ENCODE measurements at regions not wholly inside any gene's neighbourhood (a gene's known extent, or its start where the extent isn't known, plus 50 kb on each side); places are given as distances from the start of the nearest gene placed in this dataset.

GRCh38 chr2:196500686-196501431, 138.7 kb upstream of the CCDC150 start:
- H3K4me1 Mint-ChIP-seq, result peaks cover 4 to 11% of the 10 kb centered on the region in 2 experiments; a peak in 2 of 4 replicates
- H4K8ac ChIP-seq (replicated peaks; ENCODE audit: insufficient read length, low read depth, low read length), result no peak overlapping the region
- no peak overlapping the region for H2BK120ac ChIP-seq (ENCODE audit: low read depth, low read length, poor library complexity, severe bottlenecking)
- H3K4me3 Mint-ChIP-seq, result no peak overlapping the region
- H4K91ac ChIP-seq (ENCODE audit: insufficient read length, low read depth, low read length), result no peak overlapping the region
- H3K79me2 ChIP-seq (ENCODE audit: insufficient read depth, low read length), result no peaks in the 10 kb centered on the region
- no peaks in the 10 kb centered on the region for H3K27me3 ChIP-seq (ENCODE audit: insufficient read depth, low read length)
- peaks cover 10 to 21% (median 12%) of the 10 kb centered on the region in 3 experiments; a peak in 6 of 7 replicates for H3K36me3 Mint-ChIP-seq (ENCODE audit: insufficient read depth in 1 of 3, low read depth in 3 of 3)
- no peaks in the 10 kb centered on the region for H3K23me2 ChIP-seq (ENCODE audit: insufficient read length, low read depth, low read length, poor library complexity, severe bottlenecking)
- no peak overlapping the region for H2BK20ac ChIP-seq (ENCODE audit: low read depth, low read length, poor library complexity, severe bottlenecking)
- H2BK15ac ChIP-seq (ENCODE audit: low read depth, low read length), result no peak overlapping the region
- no peaks in the 10 kb centered on the region for H3K9me3 ChIP-seq (ENCODE audit: control insufficient read depth, low read depth, low read length)
- no peak overlapping the region for H2BK5ac ChIP-seq (ENCODE audit: insufficient read length, low read length)
- no peak overlapping the region for H3K4ac ChIP-seq (ENCODE audit: low read depth, low read length)
- no peak overlapping the region for H4K5ac ChIP-seq (ENCODE audit: insufficient read length, low read depth, low read length)
- no peak overlapping the region for H3K18ac ChIP-seq (ENCODE audit: insufficient read length, low read depth, low read length)
- H3K56ac ChIP-seq (ENCODE audit: insufficient read length, low read depth, low read length), result no peak overlapping the region
- H4K20me1 ChIP-seq (ENCODE audit: control insufficient read depth, insufficient read depth, insufficient read length), result no peaks in the 10 kb centered on the region
- H2AK5ac ChIP-seq (ENCODE audit: insufficient read length, low read length), result no peak overlapping the region
- no CpG with 5 or more reads among the region's 4 CpGs for WGBS (ENCODE audit: extremely low coverage, insufficient read length, low lambda C conversion rate)
- no peak overlapping the region for H2AFZ ChIP-seq (ENCODE audit: low read length)
- no peak overlapping the region for H3K9ac ChIP-seq (ENCODE audit: extremely low read depth, insufficient read length, low read length)
- no peak overlapping the region for H3K4me2 ChIP-seq (ENCODE audit: insufficient read depth, insufficient read length, low read length)
- H3K9me3 Mint-ChIP-seq, result peaks cover 15% of the 10 kb centered on the region in 2 experiments
- H2BK12ac ChIP-seq (ENCODE audit: insufficient read length, low read depth, low read length), result no peak overlapping the region
- H3T11ph ChIP-seq (ENCODE audit: low read length), result no peak overlapping the region
- H3K79me1 ChIP-seq (ENCODE audit: insufficient read depth, low read depth, low read length, poor library complexity, severe bottlenecking), result no peaks in the 10 kb centered on the region
- no peaks in the 10 kb centered on the region for H3K4me1 ChIP-seq (ENCODE audit: insufficient read depth, low read length)
- H3K27ac Mint-ChIP-seq, result no peak overlapping the region
- TF ChIP-seq CTCF (conservative IDR thresholded peaks at IDR 0.05), result no peak
- H3K27me3 Mint-ChIP-seq (ENCODE audit: low read depth), result no peaks in the 10 kb centered on the region; the same call in 1 of the 2 replicates
- no peak overlapping the region for H3K23ac ChIP-seq (ENCODE audit: insufficient read length, low read depth, low read length)
- H3K14ac ChIP-seq (ENCODE audit: insufficient read depth, low read length), result no peak overlapping the region
- no peak for DNase-seq
- no peak overlapping the region for H3K27ac ChIP-seq (ENCODE audit: insufficient read length, low read depth, low read length)

Data from H9 (cell line).